ENCODE measurements at regions not wholly inside any gene's neighbourhood (a gene's known extent, or its start where the extent isn't known, plus 50 kb on each side); places are given as distances from the start of the nearest gene placed in this dataset.

DNA sequence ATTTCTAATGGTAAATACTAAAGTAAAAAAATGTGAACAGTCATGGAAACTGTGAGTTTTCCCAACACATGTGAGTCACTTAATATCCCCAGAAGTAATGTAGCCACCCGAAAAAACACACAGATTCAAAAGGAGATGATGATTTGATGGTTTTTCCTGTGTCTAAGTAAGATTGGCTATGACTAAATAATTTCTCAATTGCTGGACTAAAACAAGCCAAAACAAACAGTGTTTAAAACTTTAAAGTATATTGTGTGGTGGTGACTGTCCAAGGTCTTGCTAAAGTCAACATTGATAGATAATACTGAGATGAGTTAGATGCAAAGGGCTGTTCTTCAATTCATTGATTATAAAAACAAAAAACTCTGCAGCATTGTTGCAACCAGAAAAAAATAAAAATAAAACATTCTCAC is 89.6 kb upstream of the SOX5 start:
- H3K27me3 ChIP-seq (ENCODE audit: insufficient read depth, poor library complexity, severe bottlenecking): no peaks in the 10 kb centered on the region
- H3K27ac ChIP-seq (replicated peaks): no peak overlapping the region
- TF ChIP-seq, protein P1, sequence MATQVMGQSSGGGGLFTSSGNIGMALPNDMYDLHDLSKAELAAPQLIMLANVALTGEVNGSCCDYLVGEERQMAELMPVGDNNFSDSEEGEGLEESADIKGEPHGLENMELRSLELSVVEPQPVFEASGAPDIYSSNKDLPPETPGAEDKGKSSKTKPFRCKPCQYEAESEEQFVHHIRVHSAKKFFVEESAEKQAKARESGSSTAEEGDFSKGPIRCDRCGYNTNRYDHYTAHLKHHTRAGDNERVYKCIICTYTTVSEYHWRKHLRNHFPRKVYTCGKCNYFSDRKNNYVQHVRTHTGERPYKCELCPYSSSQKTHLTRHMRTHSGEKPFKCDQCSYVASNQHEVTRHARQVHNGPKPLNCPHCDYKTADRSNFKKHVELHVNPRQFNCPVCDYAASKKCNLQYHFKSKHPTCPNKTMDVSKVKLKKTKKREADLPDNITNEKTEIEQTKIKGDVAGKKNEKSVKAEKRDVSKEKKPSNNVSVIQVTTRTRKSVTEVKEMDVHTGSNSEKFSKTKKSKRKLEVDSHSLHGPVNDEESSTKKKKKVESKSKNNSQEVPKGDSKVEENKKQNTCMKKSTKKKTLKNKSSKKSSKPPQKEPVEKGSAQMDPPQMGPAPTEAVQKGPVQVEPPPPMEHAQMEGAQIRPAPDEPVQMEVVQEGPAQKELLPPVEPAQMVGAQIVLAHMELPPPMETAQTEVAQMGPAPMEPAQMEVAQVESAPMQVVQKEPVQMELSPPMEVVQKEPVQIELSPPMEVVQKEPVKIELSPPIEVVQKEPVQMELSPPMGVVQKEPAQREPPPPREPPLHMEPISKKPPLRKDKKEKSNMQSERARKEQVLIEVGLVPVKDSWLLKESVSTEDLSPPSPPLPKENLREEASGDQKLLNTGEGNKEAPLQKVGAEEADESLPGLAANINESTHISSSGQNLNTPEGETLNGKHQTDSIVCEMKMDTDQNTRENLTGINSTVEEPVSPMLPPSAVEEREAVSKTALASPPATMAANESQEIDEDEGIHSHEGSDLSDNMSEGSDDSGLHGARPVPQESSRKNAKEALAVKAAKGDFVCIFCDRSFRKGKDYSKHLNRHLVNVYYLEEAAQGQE (IDR thresholded peaks at IDR 0.05; ENCODE audit: insufficient replicate concordance, low read depth): no peak
- TF ChIP-seq POLR2AphosphoS5 (IDR thresholded peaks at IDR 0.05; ENCODE audit: low read depth) (no peak), GABPA (IDR thresholded peaks at IDR 0.05; ENCODE audit: low read depth) (no peak), CTCF (IDR thresholded peaks at IDR 0.05; ENCODE audit: insufficient read depth, low read length) (no peak)
- no peak overlapping the region for H3K4me3 ChIP-seq (replicated peaks; ENCODE audit: insufficient read depth, low read length)
- DNase-seq (ENCODE audit: low read depth in 1 of 2, low spot score in 1 of 2): no peak

- H3K27me3 ChIP-seq (ENCODE audit: insufficient read depth, poor library complexity, severe bottlenecking): no peaks in the 10 kb centered on the region
- DNase-seq (ENCODE audit: low read depth in 1 of 2, low spot score in 1 of 2): no peak
- H3K27ac ChIP-seq (replicated peaks): no peak overlapping the region
- TF ChIP-seq, protein P1 (IDR thresholded peaks at IDR 0.05; ENCODE audit: insufficient replicate concordance, low read depth): no peak
- TF ChIP-seq POLR2AphosphoS5 (IDR thresholded peaks at IDR 0.05; ENCODE audit: low read depth) (no peak), GABPA (IDR thresholded peaks at IDR 0.05; ENCODE audit: low read depth) (no peak), CTCF (IDR thresholded peaks at IDR 0.05; ENCODE audit: insufficient read depth, low read length) (no peak), SPI1 (IDR thresholded peaks at IDR 0.05; ENCODE audit: borderline replicate concordance, low read depth) (no peak)
- H3K4me3 ChIP-seq (replicated peaks; ENCODE audit: insufficient read depth, low read length): no peak overlapping the region
Measured at GRCh38 chr12:24038211-24038997, 88.9 kb upstream of the SOX5 start.

- no peaks in the 10 kb centered on the region for H3K27me3 ChIP-seq (ENCODE audit: insufficient read depth, poor library complexity, severe bottlenecking)
- H3K4me3 ChIP-seq (replicated peaks; ENCODE audit: insufficient read depth, low read length): no peak overlapping the region
- no peak overlapping the region for H3K27ac ChIP-seq (replicated peaks)
- no peak for DNase-seq (ENCODE audit: low read depth in 1 of 2, low spot score in 1 of 2)
- TF ChIP-seq CTCF (IDR thresholded peaks at IDR 0.05; ENCODE audit: insufficient read depth, low read length) (no peak), SPI1 (IDR thresholded peaks at IDR 0.05; ENCODE audit: borderline replicate concordance, low read depth) (no peak), GABPA (IDR thresholded peaks at IDR 0.05; ENCODE audit: low read depth) (no peak), POLR2AphosphoS5 (IDR thresholded peaks at IDR 0.05; ENCODE audit: low read depth) (no peak)
- TF ChIP-seq, protein P1 (IDR thresholded peaks at IDR 0.05; ENCODE audit: insufficient replicate concordance, low read depth): no peak
Measured at GRCh38 chr12:24036438-24037216, 87.2 kb upstream of the SOX5 start.
